IPS-NIHi7 (cell line): ENCODE measurements at regions not wholly inside any gene's neighbourhood (a gene's known extent, or its start where the extent isn't known, plus 50 kb on each side); places are given as distances from the start of the nearest gene placed in this dataset.

Experiments
- DNase-seq: peaks from one replicate; pipeline ENCODE4 v3.0.0; 2012; ENCODE audit warnings: mixed read lengths; ENCODE audit errors: extremely low spot score

- no peak for DNase-seq
Measured at GRCh38 chr4:36394352-36394903, 113.0 kb downstream of the DTHD1 start.

- no peak for DNase-seq
Measured at GRCh38 chr4:36399762-36400353, 118.4 kb downstream of the DTHD1 start.

GRCh38 chr4:36402008-36402758 is 120.8 kb downstream of the DTHD1 start:
- DNase-seq, result no peak

DNA sequence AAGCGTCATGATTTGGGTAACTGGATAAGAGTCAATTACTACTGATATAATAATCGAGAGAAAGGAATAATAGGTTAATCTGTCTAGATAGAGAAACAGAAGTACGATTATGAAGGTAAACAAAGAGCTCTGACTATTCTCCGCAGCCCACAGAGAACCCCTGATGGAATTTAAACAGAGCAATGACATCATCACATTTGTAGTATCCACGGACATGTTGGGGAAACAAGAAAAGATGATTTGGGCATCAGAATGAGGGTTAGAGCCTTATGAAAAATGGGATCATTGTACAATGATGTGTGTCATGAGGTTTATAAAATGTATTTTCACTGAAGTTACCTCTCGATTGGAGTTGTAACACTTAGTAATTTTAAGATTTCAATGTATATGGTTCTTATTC is 129.9 kb downstream of the DTHD1 start:
- DNase-seq, result no peak

- DNase-seq, result no peak
Measured at GRCh38 chr4:36414248-36414647, 132.8 kb downstream of the DTHD1 start.

DNA sequence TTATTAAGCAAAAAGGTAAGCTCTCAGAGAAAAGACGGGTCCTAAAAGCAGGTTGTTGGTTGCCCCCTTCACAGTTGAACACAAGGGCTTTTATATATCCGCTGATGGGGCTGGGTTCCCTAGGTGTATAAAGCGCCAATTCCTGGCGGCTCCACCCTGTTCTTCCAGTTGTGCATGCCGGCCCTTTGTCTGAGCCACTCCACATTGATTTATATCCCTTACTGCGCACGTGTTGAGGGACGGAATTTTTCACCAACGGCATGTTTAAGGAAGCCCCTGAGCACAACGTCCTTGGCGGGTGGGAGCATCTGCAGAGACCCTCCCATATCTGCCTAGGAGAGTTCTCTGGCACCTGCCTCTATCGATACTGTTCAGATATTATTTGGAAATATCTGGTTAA is 135.7 kb downstream of the DTHD1 start:
- no peak for DNase-seq

DNA sequence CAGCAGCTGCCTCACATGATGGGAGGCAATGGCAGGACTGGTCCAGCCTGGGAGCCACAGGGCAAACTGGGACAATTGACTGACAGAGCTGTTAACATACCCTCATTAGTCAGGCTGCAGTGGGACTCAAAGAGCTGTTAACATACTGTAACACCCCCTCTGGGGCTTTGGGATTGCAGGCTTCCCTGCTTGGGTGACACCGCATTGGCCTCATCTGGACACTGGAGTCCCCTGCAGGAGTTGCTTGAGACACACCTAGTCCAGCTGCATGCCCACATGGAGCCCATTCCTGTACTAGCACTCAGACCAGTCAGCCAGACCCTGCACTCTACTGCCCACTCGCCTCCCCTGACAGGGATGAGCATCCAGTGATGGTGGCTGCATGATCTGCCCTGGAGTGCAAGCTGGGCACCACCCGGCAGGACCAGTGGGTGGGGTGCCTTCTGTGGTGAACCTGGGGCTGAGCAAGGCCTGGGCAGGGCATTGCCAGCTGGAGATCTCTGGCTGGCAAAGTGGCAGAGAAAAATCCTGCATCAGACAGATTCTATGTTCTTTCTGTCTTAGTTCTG is 138.8 kb downstream of the DTHD1 start:
- no peak for DNase-seq

- no peak for DNase-seq
Measured at GRCh38 chr4:36422607-36423006, 141.2 kb downstream of the DTHD1 start.

DNA sequence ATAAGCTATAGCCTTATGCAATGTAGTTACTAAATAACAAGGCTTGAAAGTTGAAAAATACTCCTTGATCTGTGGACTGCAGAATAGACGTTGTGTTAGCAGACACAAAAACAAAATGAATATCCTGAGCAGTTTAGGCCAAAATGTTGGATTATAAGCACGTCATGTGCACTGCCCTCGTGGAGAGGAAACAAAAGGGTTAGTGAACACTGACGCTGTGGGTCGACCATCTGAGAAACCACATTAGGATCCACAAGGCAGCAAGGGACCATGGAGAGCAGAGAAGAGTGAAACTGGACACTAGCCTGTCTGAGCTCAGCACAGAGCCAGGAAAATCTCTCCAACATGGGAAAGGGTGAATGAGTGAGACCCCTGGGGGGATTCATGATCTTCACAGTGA is 145.3 kb downstream of the DTHD1 start:
- no peak for DNase-seq

DNA sequence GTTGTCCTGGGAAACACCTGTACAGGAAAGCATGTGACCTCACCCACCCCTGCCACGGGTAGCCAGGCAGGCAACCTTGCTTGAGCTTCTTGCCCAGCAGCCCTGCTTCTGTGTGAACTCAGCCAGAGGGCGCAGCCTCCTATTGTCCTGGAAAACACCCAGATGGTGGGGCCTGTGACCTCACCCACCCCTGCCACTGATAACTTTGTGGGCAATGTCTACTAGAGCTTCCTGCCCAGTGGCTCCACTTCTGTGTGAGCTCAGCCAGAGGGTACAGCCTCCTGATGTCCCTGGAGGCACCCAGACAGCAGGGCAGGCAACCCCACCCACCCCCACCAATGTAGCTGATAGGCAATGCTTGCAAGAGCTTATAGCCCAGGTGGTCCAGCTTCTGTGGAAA is 146.3 kb downstream of the DTHD1 start:
- no peak for DNase-seq

- no peak for DNase-seq
Measured at GRCh38 chr4:36432586-36432985, 151.2 kb downstream of the DTHD1 start.

DNA sequence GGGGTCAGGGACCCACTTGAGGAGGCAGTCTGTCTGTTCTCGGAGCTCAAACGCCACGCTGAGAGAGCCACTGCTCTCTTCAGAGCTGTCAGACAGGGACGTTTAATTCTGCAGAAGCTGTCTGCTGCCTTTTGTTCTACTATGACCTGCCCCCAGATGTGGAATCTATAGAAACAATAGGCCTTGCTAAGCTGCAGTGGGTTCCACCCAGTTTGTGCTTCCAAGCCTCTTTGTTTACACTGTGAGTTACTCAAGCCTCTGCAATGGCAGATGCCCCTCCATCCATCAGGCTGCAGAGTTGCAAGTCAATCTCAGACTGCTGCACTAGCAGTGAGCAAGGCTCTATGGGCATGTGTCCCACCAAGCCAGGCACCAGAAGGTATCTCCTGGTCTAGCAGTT is 158.1 kb downstream of the DTHD1 start:
- no peak for DNase-seq

DNA sequence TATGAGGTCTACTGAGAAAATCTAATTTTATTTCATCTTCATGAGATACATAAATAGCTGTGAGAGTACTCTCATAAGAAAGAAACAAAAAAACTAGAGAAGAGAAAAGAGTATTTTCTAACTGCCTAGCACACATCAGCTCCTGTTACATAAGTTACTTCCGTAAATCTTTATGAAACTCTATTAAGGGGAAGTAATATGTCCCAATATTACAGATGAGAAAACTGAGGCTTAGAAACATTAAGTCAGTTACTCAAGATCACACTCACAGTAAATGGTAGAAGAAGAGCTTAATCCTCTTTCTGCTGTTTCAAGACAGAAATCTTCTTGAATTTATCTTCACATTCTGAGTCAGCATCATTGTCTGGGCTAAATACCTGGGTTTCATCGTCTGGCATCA is 164.1 kb downstream of the DTHD1 start:
- DNase-seq, result no peak

GRCh38 chr4:36446275-36446674 is 164.9 kb downstream of the DTHD1 start:
- DNase-seq, result no peak

GRCh38 chr4:36461344-36461743 is 179.9 kb downstream of the DTHD1 start:
- DNase-seq, result no peak

DNA sequence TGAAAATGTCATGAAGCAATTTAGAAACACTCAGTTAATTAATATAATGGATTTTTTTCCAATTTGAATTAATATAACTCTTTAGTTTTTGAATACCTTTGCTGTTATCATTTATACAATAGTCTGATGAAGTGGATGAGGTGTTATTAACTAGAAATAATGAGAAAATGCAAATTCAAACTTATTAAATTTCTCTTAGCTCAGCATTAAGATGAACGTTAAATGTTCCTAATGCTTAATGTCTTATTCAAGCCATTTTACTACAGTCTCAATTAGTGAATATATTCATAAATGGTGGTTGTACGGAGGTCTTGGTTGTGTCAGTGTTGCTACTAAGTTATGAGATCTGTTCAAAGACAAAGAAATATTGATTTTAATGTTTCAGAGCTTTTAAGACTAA is 186.3 kb downstream of the DTHD1 start:
- no peak for DNase-seq

GRCh38 chr4:36471903-36472302 is 190.5 kb downstream of the DTHD1 start:
- no peak for DNase-seq

DNA sequence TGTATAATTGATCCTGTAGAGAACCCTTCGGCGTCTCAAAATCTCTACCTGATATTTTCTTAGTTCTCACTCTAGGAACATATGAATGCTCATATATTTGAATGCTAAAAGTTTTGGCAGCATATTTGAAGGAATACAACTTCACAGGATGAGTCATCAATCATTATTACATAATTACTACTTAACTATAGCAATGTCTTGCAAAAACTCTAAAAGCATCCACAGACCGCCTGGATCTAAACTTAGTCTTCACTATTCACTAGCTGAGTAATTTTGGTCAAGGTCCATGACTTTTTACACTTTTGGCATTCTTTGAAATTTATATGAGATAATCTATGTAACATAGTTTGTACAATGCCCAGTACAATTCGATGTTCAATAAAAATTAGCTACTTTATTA is 194.7 kb downstream of the DTHD1 start:
- no peak for DNase-seq

DNA sequence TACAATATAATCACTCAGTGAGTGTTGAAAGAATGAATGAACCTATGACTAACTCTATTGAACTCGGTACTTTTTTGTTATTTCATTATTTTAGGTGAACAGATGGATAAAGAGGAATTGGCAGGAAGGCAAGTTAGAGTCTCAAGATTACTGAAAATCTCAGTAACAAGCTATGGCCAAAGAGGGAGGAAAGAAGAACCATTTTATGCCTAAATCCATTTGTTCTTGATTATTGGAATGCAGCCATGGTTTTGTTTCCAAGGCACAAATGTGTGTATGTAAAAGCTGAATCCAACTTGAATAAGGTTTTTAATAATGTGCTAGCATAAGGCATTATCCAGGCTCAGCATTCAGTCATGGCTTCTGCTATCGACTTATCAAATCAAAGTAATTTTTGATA is 196.4 kb downstream of the DTHD1 start:
- DNase-seq, result no peak

DNA sequence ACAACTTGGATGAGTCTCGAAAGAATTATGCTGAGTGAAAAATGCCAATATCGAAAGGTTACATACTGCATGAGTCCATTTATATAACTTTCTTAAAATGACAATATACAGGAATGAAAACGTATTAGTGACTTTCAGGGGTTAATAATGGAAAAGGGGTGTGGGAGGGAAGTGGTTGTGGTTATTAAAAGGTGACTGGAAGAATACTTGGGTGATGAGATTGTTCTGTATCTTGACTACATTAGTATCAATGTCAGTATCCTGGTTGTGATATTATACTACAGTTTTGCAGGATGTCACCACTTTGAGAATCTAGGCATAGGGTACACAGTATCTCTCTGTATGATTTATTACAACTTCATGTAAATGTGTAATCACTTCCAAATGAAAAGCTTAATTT is 204.5 kb downstream of the DTHD1 start:
- no peak for DNase-seq

GRCh38 chr4:36489798-36490197 is 208.4 kb downstream of the DTHD1 start:
- no peak for DNase-seq

- DNase-seq, result no peak
Measured at GRCh38 chr4:36492041-36492440, 210.6 kb downstream of the DTHD1 start.

- DNase-seq, result no peak
Measured at GRCh38 chr4:36492590-36492989, 211.2 kb downstream of the DTHD1 start.
